SKM-1 (cell line): ENCODE measurements at regions not wholly inside any gene's neighbourhood (a gene's known extent, or its start where the extent isn't known, plus 50 kb on each side); places are given as distances from the start of the nearest gene placed in this dataset.

ENCODE experiments used
- DNase-seq: peaks from one replicate; lab custom pipeline; 2025; ENCODE audit not compliant: unreplicated experiment; lab: John Stamatoyannopoulos, UW

- peak; percentile 49 for DNase-seq
Observed at GRCh38 chr1:94734963-94735901, 84.9 kb upstream of the SLC44A3 start.

GRCh38 chr1:94731891-94732290, 88.3 kb upstream of the SLC44A3 start:
- DNase-seq = no peak

GRCh38 chr1:94730450-94730849, 89.7 kb upstream of the SLC44A3 start:
- DNase-seq = no peak

- DNase-seq = no peak
Observed at GRCh38 chr1:94729267-94729666, 90.9 kb upstream of the SLC44A3 start.

- no peak for DNase-seq
Observed at GRCh38 chr1:94727846-94728715, 92.1 kb upstream of the SLC44A3 start.

- DNase-seq = no peak
Observed at GRCh38 chr1:94726981-94727685, 93.0 kb upstream of the SLC44A3 start.

- no peak for DNase-seq
Observed at GRCh38 chr1:94725566-94725965, 94.6 kb upstream of the SLC44A3 start.

GRCh38 chr1:94723894-94724293, 96.3 kb upstream of the SLC44A3 start:
- no peak for DNase-seq

GRCh38 chr1:94723463-94723862, 96.7 kb upstream of the SLC44A3 start:
- DNase-seq = no peak

- no peak for DNase-seq
Observed at GRCh38 chr1:94722181-94722580, 98.0 kb upstream of the SLC44A3 start.

GRCh38 chr1:94721240-94721639, 98.9 kb upstream of the SLC44A3 start:
- peak; percentile 92 for DNase-seq

- DNase-seq = peak; percentile 73
Observed at GRCh38 chr1:94719926-94720793, 100.0 kb upstream of the SLC44A3 start.

GRCh38 chr1:94716965-94717364, 103.2 kb upstream of the SLC44A3 start:
- no peak for DNase-seq

GRCh38 chr1:94715321-94715720, 104.8 kb upstream of the SLC44A3 start:
- DNase-seq = no peak

GRCh38 chr1:94714552-94714951, 105.6 kb upstream of the SLC44A3 start:
- DNase-seq = no peak

GRCh38 chr1:94714152-94714551, 106.0 kb upstream of the SLC44A3 start:
- no peak for DNase-seq

- peak; percentile 92 for DNase-seq
Observed at GRCh38 chr1:94713472-94714141, 106.5 kb upstream of the SLC44A3 start.

GRCh38 chr1:94709891-94710581, 110.1 kb upstream of the SLC44A3 start:
- no peak for DNase-seq

GRCh38 chr1:94708811-94709210, 111.3 kb upstream of the SLC44A3 start:
- DNase-seq = no peak
